Stimulated activated CD4-positive, alpha-beta T cell treated with anti-CD3 and anti-CD28 coated beads, Interleukin-1b, Interleukin-23, amount 100 ng/mL, for 1 hour (primary cell): ENCODE measurements at regions not wholly inside any gene's neighbourhood (a gene's known extent, or its start where the extent isn't known, plus 50 kb on each side); places are given as distances from the start of the nearest gene placed in this dataset.

Experiments
- DNase-seq, 2 donors: peaks; one replicate each; pipeline ENCODE4 v3.0.0-alpha.2; 2020; ENCODE audit warnings: low read depth in 2 of 2

GRCh38 chr3:67876261-67876660 lies 221.8 kb upstream of the SUCLG2 start:
- DNase-seq = no peak

GRCh38 chr3:67875858-67876257 lies 221.4 kb upstream of the SUCLG2 start:
- no peak for DNase-seq

- no peak for DNase-seq
Observed at GRCh38 chr3:67875338-67875737, 220.9 kb upstream of the SUCLG2 start.

GRCh38 chr3:67870477-67870876 lies 216.1 kb upstream of the SUCLG2 start:
- DNase-seq = no peak

GRCh38 chr3:67866571-67866970 lies 212.2 kb upstream of the SUCLG2 start:
- no peak for DNase-seq

GRCh38 chr3:67864587-67865183 lies 210.3 kb upstream of the SUCLG2 start:
- no peak for DNase-seq

GRCh38 chr3:67863869-67864268 lies 209.5 kb upstream of the SUCLG2 start:
- no peak for DNase-seq

- DNase-seq = no peak
Observed at GRCh38 chr3:67860429-67860828, 206.0 kb upstream of the SUCLG2 start.

GRCh38 chr3:67858492-67858891 lies 204.1 kb upstream of the SUCLG2 start:
- DNase-seq = no peak

GRCh38 chr3:67856718-67857117 lies 202.3 kb upstream of the SUCLG2 start:
- no peak for DNase-seq

- DNase-seq = no peak
Observed at GRCh38 chr3:67854663-67855062, 200.3 kb upstream of the SUCLG2 start.

GRCh38 chr3:67853520-67853919 lies 199.1 kb upstream of the SUCLG2 start:
- DNase-seq = no peak

GRCh38 chr3:67848299-67848698 lies 193.9 kb upstream of the SUCLG2 start:
- no peak for DNase-seq

GRCh38 chr3:67846166-67846565 lies 191.8 kb upstream of the SUCLG2 start:
- no peak for DNase-seq

GRCh38 chr3:67832817-67833216 lies 178.4 kb upstream of the SUCLG2 start:
- no peak for DNase-seq

- DNase-seq = no peak
Observed at GRCh38 chr3:67831262-67831661, 176.8 kb upstream of the SUCLG2 start.

- DNase-seq = no peak
Observed at GRCh38 chr3:67828486-67829010, 174.1 kb upstream of the SUCLG2 start.

- no peak for DNase-seq
Observed at GRCh38 chr3:67821135-67821534, 166.7 kb upstream of the SUCLG2 start.

GRCh38 chr3:67819447-67819846 lies 165.0 kb upstream of the SUCLG2 start:
- DNase-seq = no peak

GRCh38 chr3:67809370-67809935 lies 155.0 kb upstream of the SUCLG2 start:
- DNase-seq = no peak

- DNase-seq = no peak
Observed at GRCh38 chr3:67808906-67809305, 154.5 kb upstream of the SUCLG2 start.

- no peak for DNase-seq
Observed at GRCh38 chr3:67804578-67804977, 150.2 kb upstream of the SUCLG2 start.

- no peak for DNase-seq
Observed at GRCh38 chr3:67804089-67804488, 149.7 kb upstream of the SUCLG2 start.

GRCh38 chr3:67798412-67798811 lies 144.0 kb upstream of the SUCLG2 start:
- no peak for DNase-seq
